ENCODE measurements at regions not wholly inside any gene's neighbourhood (a gene's known extent, or its start where the extent isn't known, plus 50 kb on each side); places are given as distances from the start of the nearest gene placed in this dataset.

- H3K4me1 ChIP-seq (ENCODE audit: insufficient read depth, low read length) = no peaks in the 10 kb centered on the region
- no peak overlapping the region for H2AFZ ChIP-seq (ENCODE audit: low read depth, low read length)
- peaks cover 43% of the 10 kb centered on the region for H3K27me3 Mint-ChIP-seq (ENCODE audit: low read depth, unreplicated experiment)
- H3K27ac ChIP-seq (ENCODE audit: low read depth, low read length) = no peak overlapping the region
- H4K20me1 ChIP-seq (ENCODE audit: insufficient read depth, low read length) = no peaks in the 10 kb centered on the region
- no peak overlapping the region for H3K4me3 ChIP-seq (ENCODE audit: insufficient read depth, low read depth, low read length)
- H3K27ac Mint-ChIP-seq (ENCODE audit: unreplicated experiment) = no peak overlapping the region
- TF ChIP-seq EZH2 (IDR thresholded peaks at IDR 0.05; ENCODE audit: insufficient read depth, low read length) = no peak
- TF ChIP-seq, protein P1, sequence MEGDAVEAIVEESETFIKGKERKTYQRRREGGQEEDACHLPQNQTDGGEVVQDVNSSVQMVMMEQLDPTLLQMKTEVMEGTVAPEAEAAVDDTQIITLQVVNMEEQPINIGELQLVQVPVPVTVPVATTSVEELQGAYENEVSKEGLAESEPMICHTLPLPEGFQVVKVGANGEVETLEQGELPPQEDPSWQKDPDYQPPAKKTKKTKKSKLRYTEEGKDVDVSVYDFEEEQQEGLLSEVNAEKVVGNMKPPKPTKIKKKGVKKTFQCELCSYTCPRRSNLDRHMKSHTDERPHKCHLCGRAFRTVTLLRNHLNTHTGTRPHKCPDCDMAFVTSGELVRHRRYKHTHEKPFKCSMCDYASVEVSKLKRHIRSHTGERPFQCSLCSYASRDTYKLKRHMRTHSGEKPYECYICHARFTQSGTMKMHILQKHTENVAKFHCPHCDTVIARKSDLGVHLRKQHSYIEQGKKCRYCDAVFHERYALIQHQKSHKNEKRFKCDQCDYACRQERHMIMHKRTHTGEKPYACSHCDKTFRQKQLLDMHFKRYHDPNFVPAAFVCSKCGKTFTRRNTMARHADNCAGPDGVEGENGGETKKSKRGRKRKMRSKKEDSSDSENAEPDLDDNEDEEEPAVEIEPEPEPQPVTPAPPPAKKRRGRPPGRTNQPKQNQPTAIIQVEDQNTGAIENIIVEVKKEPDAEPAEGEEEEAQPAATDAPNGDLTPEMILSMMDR (IDR thresholded peaks at IDR 0.05; ENCODE audit: insufficient read depth, low read depth, low read length) = no peak
- no peak overlapping the region for H3K4me3 Mint-ChIP-seq (ENCODE audit: unreplicated experiment)
- H3K4me1 Mint-ChIP-seq (ENCODE audit: low read depth, unreplicated experiment) = no peaks in the 10 kb centered on the region
- no peaks in the 10 kb centered on the region for H3K79me2 ChIP-seq (ENCODE audit: insufficient read depth, low read length)
- FAIRE-seq (no peak), DNase-seq (ENCODE audit: low read depth) (no peak)
- H3K9me3 ChIP-seq (ENCODE audit: insufficient read depth, low read depth, low read length) = no peaks in the 10 kb centered on the region
- no peaks in the 10 kb centered on the region for H3K27me3 ChIP-seq (ENCODE audit: insufficient read depth, low read length)
- no peak overlapping the region for H3K9ac ChIP-seq (ENCODE audit: low read length)
- H3K9me3 Mint-ChIP-seq (ENCODE audit: unreplicated experiment) = no peaks in the 10 kb centered on the region
- H3K36me3 ChIP-seq (ENCODE audit: insufficient read depth, low read length) = no peaks in the 10 kb centered on the region
- H3K36me3 Mint-ChIP-seq (ENCODE audit: low read depth, unreplicated experiment) = no peaks in the 10 kb centered on the region
- H3K4me2 ChIP-seq (ENCODE audit: low read length) = no peak overlapping the region
These were observed 153.5 kb upstream of the ALKAL2 start for GRCh38 chr2:441258-442022.

DNA sequence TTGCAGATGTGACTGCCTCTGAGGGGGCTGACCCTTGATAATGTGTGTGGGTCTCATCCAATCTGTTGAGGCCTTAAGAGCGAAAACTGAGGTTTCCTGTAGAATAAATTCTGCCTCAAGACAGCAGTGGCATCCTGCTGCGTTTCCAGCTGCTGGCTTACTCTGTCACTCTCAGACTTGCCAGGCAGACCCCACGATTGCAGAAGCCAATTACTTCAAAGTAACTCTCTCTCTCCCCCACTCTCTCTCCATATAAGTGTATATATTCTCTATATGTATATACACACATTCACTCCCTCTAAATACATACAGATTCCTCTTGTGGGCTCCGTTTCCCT lies 152.5 kb upstream of the ALKAL2 start:
- no peaks in the 10 kb centered on the region for H3K36me3 Mint-ChIP-seq (ENCODE audit: low read depth, unreplicated experiment)
- no peaks in the 10 kb centered on the region for H3K9me3 Mint-ChIP-seq (ENCODE audit: unreplicated experiment)
- no peaks in the 10 kb centered on the region for H3K79me2 ChIP-seq (ENCODE audit: insufficient read depth, low read length)
- no peaks in the 10 kb centered on the region for H3K36me3 ChIP-seq (ENCODE audit: insufficient read depth, low read length)
- H3K27me3 Mint-ChIP-seq (ENCODE audit: low read depth, unreplicated experiment) = peaks cover 39% of the 10 kb centered on the region
- no peak overlapping the region for H3K4me3 ChIP-seq (ENCODE audit: insufficient read depth, low read depth, low read length)
- no peak overlapping the region for H3K4me2 ChIP-seq (ENCODE audit: low read length)
- H3K27me3 ChIP-seq (ENCODE audit: insufficient read depth, low read length) = no peaks in the 10 kb centered on the region
- H3K4me1 Mint-ChIP-seq (ENCODE audit: low read depth, unreplicated experiment) = no peaks in the 10 kb centered on the region
- no peak for TF ChIP-seq EZH2 (IDR thresholded peaks at IDR 0.05; ENCODE audit: insufficient read depth, low read length)
- TF ChIP-seq, protein P1 (IDR thresholded peaks at IDR 0.05; ENCODE audit: insufficient read depth, low read depth, low read length) = no peak
- DNase-seq (ENCODE audit: low read depth) (no peak), FAIRE-seq (no peak)
- H3K27ac Mint-ChIP-seq (ENCODE audit: unreplicated experiment) = no peak overlapping the region
- no peaks in the 10 kb centered on the region for H3K4me1 ChIP-seq (ENCODE audit: insufficient read depth, low read length)
- H3K27ac ChIP-seq (ENCODE audit: low read depth, low read length) = no peak overlapping the region
- no peak overlapping the region for H3K9ac ChIP-seq (ENCODE audit: low read length)
- H2AFZ ChIP-seq (ENCODE audit: low read depth, low read length) = no peak overlapping the region
- no peaks in the 10 kb centered on the region for H3K9me3 ChIP-seq (ENCODE audit: insufficient read depth, low read depth, low read length)
- H4K20me1 ChIP-seq (ENCODE audit: insufficient read depth, low read length) = no peaks in the 10 kb centered on the region
- H3K4me3 Mint-ChIP-seq (ENCODE audit: unreplicated experiment) = no peak overlapping the region

All from astrocyte (in vitro differentiated cells and primary cell).